CD4-positive, alpha-beta T cell treated with Interleukin-4 for 1 hour (primary cell): ENCODE measurements at regions not wholly inside any gene's neighbourhood (a gene's known extent, or its start where the extent isn't known, plus 50 kb on each side); places are given as distances from the start of the nearest gene placed in this dataset.
"Not testable (repeated sequence)": the region's sequence is repeated elsewhere in the genome, so short reads cannot be mapped to it uniquely, and the experiment has no call there.

ENCODE experiments used
- DNase-seq, 2 donors: peaks; one replicate each; pipeline ENCODE4 v3.0.0-alpha.2; 2020 to 2022

GRCh38 chr1:176396604-176397395, 66.2 kb upstream of the PAPPA2 start:
- not testable (repeated sequence) for DNase-seq

DNA sequence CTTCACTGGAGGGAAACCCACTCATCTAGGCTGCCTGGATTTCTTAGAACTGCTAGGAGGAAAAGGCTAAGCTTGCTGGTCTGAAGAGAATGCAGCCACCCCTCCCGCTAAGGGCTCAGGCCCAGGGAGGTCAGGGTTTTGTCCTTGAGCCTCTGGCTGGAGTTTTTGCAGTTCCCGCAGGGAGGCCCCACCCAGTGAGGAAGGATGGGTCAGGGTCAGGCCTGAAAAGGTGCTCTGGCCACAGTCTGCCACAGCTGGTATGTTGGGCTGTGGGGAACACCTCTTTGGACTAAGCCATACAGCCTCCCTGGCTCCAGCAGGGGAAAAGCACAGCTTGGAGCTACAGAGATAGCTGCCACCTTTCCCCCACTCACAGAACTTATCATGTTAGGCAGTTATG, 71.4 kb upstream of the PAPPA2 start:
- no peak for DNase-seq

DNA sequence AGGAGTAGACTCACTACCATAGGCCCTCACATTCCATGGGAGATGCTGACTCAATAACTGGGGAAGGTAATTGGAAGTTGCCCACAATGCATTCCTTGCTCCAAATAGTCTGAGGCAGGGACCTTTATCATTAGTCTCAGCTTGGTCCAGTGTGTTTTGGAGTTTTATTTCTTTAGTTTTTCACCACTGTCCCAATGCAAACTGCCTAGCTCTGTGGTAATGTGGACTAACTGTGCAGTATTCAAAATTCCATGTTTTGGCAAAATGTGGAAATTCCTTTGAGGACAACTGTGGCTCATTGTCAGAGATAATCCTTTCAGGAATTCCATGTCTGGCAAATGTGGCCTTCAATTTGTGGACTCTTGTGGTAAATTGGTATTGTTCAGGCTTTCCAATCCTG, 78.1 kb upstream of the PAPPA2 start:
- DNase-seq, result no peak

DNA sequence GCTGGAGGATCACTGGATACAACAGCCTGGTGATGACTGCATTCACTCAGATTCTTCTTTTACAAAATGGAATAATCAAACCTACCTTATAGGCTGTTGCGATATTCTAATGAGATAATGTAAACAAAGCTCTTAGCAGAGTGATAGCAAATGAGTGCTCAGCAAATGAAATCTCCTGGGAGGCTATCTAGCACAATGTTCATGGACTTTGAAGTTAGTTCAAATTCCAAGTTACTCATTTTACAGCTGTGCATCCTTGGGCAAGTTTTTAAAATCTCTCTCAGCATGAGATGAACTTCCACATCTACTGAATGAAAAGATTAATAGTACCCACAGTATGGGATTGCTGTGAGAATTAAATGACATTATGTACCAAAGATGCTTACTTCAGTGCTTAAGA, 80.8 kb upstream of the PAPPA2 start:
- no peak for DNase-seq

DNA sequence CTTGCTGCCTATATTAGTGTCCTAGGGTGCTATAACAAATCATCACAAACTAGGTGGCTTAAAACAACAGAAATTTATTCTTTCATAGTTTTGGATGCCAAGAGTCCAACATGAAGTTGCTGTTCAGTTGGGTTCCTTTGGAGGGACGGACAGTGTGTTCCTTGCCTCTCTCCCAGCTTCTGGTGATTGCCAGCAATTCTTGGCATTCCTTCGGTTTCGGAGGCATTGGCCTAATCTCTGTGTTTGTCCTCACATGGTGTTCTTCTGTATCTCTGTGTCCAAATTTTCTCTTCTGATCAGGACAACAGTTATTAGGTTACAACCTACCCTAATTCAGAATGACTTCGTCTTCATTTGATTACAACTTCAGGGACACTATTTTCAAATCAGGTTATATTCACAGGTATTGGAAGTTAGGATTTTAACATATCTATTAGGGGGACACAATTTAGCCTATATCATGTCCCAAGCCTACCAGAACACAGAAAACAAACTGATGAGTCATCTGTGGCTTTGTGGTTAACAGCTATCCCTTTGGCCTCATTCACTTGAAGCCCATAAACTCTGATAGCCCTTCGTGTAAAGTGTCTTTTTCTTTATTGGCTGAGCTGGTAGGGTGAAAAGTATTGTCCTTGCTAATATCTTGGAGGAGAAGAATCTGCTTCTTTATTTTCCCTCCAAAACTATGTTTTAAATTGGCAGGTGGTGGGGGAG, 83.2 kb upstream of the PAPPA2 start:
- DNase-seq, result no peak

GRCh38 chr1:176374967-176375569, 87.9 kb upstream of the PAPPA2 start:
- peak; percentile 32 to 46 for DNase-seq

DNA sequence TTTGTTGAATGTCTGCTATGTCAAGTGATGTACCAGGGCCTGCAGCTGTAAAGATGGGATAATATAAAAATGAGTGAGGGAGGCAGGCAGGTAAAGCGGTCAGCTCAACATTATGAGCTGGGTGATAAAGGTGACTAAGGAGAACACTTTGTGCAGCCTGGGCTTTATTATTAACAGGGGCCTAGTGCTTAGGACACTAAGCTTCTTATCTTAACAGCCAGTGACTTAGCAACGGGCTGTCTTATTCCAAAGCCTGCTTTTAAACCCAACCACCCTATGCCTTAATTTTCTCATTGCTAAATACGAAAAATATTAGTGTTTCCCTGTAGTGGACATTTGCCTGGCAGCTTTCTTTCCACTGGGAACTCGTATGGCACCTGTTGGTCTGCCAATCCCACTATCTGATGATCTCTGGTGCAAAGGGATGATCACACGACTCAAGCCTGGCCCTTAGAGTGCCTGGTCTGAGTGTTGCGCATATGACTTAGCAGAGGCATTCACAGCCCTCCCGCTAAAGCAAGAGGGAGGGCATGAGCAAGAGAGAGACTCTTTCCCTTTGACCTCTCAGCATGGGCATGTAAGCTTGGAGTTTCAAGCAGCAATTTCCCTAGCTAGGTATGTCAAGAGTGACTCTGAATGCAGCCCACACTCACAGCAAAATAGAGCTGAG, 98.6 kb upstream of the PAPPA2 start:
- no peak for DNase-seq

DNA sequence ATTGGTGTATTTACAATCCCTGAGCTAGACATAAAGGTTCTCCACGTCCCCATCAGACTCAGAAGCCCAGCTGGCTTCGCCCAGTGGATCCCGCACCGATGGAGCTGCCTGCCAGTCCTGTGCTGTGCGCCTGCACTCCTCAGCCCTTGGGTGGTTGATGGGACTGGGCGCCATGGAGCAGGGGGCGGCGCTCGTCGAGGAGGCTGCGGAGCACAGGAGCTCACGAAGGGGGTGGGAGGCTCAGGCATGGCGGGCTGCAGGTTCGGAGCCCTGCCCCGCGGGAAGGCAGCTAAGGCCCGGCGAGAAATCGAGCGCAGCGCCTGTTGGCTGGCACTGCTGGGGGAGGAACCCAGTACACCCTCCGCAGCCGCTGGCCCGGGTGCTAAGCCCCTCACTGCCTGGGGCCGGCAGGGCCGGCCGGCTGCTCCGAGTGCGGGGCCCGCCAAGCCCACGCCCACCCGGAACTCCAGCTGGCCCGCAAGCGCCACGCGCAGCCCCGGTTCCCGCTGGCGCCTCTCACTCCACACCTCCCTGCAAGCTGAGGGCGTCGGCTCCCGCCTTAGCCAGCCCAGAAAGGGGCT, 113.8 kb upstream of the PAPPA2 start:
- DNase-seq, result not testable (repeated sequence)

DNA sequence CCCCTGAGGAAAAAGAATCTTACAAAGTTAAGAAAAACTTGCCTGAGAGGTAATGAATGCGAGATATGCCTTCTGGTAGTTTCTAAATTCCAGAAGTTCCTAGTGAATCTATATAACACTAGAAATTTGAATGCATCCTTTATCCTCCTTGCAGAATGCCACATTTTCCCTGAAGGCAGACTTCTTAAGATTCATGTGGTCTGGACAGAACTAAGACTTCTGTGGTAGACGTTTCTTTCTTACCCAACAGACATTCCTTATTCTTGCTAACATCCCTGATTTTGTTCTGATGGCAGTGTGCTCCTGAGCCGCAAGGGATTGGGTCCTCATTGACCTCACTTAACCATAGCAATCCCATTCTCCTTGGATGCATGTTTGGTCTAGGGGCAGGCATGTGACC, 121.3 kb upstream of the PAPPA2 start:
- no peak for DNase-seq

GRCh38 chr1:176338877-176339276, 124.1 kb upstream of the PAPPA2 start:
- DNase-seq, result no peak

GRCh38 chr1:176330782-176331181, 123.7 kb upstream of the COP1 start:
- DNase-seq, result no peak

DNA sequence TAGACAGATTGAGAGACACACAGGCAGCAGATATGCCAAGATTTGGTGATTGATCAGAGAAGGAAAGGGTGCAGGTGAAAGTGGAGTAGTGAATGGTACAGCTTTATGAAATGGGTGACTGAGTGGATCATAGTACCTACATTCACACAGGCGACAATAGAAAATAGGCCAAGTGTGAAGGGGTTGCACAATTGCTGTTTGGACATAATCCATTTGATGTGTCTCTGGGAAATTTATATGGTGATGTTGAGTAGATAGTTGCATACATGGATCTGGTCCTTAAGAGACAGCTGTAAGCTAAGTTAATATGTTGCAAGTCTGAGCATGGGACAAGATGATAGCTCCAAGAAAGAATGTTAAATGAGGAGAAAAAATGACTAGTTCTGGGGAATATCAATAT, 118.6 kb upstream of the COP1 start:
- DNase-seq, result no peak

DNA sequence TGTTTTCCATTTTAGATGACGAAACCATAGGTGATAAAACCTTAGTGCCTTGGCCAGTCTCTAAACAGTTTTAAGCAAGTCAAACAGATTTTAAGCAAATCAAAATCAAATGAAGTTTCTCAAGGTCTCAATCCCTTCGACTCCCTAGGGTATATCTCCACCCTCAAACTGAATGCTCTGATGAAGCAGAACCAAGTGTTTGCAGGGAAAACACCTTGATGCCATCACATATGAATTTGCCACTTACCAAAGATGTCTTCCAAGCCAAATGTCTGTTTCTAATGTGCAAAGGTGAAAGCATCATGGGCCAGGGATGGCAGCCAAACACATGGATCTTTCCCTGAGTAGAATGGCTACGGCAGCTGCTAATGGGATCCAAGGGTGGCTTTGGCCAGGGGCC, 116.4 kb upstream of the COP1 start:
- no peak for DNase-seq

DNA sequence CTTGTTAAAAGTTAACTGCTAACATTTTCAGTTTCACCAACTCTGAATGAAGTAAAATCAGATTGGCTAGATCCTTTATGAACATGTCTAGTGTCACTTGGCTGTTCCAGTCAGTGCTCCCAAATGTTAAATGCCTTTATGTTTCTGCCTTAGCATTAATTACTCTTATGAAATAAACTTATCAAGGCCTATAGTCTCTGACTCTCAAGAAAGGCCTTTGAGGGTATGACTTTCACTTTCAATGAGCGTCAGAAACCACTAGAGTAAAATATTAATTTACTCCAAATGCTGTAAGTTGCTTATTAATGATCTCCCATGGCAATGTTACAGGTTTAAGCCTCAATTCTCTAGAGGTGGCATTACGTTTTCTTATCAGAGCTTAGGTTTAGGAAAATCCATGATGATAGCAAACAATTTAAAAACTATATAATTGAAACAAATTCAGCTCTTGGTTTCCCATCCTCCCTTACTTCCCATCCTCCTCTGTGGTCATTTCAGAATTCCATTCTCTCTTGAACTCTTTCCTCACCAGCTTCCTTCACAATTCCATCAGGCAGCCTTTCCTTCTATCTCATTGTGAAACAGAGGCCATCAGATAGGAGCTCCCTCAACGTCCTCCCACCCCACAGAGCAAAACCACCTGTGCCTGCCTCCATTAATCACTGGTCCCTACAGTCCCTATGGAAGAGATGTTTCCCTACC, 108.6 kb upstream of the COP1 start:
- DNase-seq, result no peak

DNA sequence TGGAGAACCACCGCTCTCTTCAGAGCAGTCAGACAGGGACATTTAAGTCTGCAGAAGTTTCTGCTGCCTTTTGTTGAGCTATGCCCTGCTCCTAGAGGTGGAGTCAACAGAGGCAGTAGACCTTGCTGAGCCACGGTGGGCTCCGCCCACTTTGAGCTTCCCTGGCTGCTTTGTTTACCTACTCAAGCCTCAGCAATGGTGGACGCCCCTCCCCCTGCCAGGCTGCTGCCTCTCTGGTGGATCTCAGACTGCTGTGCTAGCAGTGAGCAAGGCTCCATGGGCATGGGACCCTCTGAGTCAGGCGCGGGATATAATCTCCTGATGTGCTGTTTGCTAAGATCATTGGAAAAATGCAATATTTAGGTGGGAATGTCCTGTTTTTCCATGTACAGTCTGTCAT, 89.5 kb upstream of the COP1 start:
- not testable (repeated sequence) for DNase-seq

- DNase-seq, result no peak
These were observed 78.9 kb upstream of the COP1 start for GRCh38 chr1:176285996-176286395.

GRCh38 chr1:176271572-176271971, 64.5 kb upstream of the COP1 start:
- DNase-seq, result no peak
